ENCODE measurements at regions not wholly inside any gene's neighbourhood (a gene's known extent, or its start where the extent isn't known, plus 50 kb on each side); places are given as distances from the start of the nearest gene placed in this dataset.

DNA sequence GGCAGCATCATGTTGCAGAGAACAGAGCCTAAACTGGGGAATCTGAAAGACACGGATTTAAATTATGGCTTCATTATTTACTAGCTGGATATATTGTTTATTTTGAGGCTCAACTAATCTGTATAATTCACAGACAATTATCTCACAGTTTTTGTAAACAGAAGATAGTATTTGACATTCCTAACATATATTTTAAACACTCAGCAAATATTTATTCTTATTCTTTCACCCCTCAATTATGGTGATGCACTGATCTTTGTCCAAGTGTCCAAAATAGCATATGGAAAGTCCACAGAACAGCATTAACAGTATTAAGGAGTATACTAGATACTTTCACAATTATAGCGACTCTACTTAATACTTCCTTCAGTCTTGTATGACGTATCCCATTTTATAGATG lies 257.0 kb downstream of the ADGRG6 start:
- CTCF ChIA-PET: no interaction called here
- no peak for FAIRE-seq
- no peak for ATAC-seq
- Histone ChIP-seq H3K4me3 (no peak overlapping the region), H3K4me2 (no peak overlapping the region), H3K9me3 (no peaks in the 10 kb centered on the region), H3K4me1 (no peaks in the 10 kb centered on the region), H3K27ac (no peak overlapping the region)
- POLR2A ChIA-PET: no interaction called here
- 57% methylated on average over 3 of the region's 3 CpGs for WGBS (ENCODE audit: missing lambda C conversion rate)
- TF ChIP-seq HDAC2 (IDR thresholded peaks at IDR 0.05) (no peak), HOXB13 (CRISPR knock-in tag; IDR thresholded peaks at IDR 0.05; ENCODE audit: low read depth) (no peak), KDM1A (IDR thresholded peaks at IDR 0.05; ENCODE audit: low read depth) (no peak), JUN (IDR thresholded peaks at IDR 0.05) (no peak), FOSL2 (IDR thresholded peaks at IDR 0.05) (no peak), FOSL2 (CRISPR knock-in tag; IDR thresholded peaks at IDR 0.05) (no peak), RARB (CRISPR knock-in tag; IDR thresholded peaks at IDR 0.05) (no peak), TFCP2L1 (CRISPR knock-in tag; IDR thresholded peaks at IDR 0.05) (no peak), ESRRA (IDR thresholded peaks at IDR 0.05; ENCODE audit: borderline replicate concordance, low read length) (no peak), NR3C1 (IDR thresholded peaks at IDR 0.05) (no peak), EHMT2 (IDR thresholded peaks at IDR 0.05; ENCODE audit: low read depth) (no peak), HEYL (CRISPR knock-in tag; IDR thresholded peaks at IDR 0.05) (no peak), RFX5 (IDR thresholded peaks at IDR 0.05) (no peak), TP53 (CRISPR knock-in tag; IDR thresholded peaks at IDR 0.05) (no peak), POLR2A (IDR thresholded peaks at IDR 0.05; ENCODE audit: low read length) (no peak), RCOR1 (IDR thresholded peaks at IDR 0.05; ENCODE audit: low read depth, low read length) (no peak), CBX2 (IDR thresholded peaks at IDR 0.05; ENCODE audit: borderline replicate concordance, low read depth) (no peak), CBX8 (IDR thresholded peaks at IDR 0.05) (no peak), HOXB5 (CRISPR knock-in tag; IDR thresholded peaks at IDR 0.05) (no peak), HOXA7 (CRISPR knock-in tag; IDR thresholded peaks at IDR 0.05) (no peak)
- TF ChIP-seq, protein P1, sequence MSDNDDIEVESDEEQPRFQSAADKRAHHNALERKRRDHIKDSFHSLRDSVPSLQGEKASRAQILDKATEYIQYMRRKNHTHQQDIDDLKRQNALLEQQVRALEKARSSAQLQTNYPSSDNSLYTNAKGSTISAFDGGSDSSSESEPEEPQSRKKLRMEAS (IDR thresholded peaks at IDR 0.05): no peak
- no peak for DNase-seq (ENCODE audit: low read depth in 1 of 2, low spot score in 1 of 2)

DNA sequence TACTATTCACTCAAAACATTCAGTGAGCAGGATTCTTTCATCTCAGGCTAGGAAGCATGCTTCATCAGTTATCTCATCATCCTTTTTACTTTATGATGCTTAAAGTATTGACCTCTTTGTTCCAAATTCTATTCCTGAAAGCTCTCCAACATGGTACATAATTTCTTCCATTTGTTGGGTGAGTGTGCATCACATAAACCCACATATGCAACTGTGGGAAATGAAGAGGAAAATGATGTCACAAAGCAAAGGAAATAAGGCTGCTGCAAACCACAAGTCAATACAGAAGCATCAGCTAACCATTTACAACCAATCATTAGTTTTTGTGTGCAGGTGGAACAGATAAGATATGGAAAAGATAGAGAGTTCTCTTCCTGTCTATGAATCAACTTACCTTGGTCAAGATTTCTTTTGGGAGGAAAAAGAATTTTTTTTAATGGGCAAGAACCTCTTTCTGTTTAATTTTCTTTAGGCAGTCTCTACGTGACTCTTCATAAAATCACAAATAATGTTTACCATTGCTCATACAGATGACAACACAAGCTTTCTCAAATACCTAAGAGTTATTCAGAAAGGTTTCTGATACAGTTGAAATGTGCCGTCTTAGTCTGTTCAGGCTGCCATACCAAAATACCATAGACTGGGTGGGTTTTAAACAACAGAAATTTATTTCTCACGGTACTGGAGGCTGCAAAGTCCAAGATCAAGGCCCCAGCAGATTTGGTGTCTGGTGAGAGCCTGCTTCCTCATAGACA lies 259.9 kb downstream of the ADGRG6 start:
- no peak for ATAC-seq
- 44% methylated on average over 3 of the region's 3 CpGs for WGBS (ENCODE audit: missing lambda C conversion rate)
- Histone ChIP-seq H3K4me3 (no peak overlapping the region), H3K4me2 (no peak overlapping the region), H3K27ac (no peak overlapping the region), H3K4me1 (no peaks in the 10 kb centered on the region), H3K9me3 (no peaks in the 10 kb centered on the region)
- ChIA-PET CTCF (interaction anchor here (1.4 kb wide), 1 partner anchor 11 kb away, joined by 3 read pairs; no protein-coding TSS in a partner anchor), POLR2A (interaction anchor here (0.6 kb wide), 1 partner anchor 17 kb away, joined by 3 read pairs; no protein-coding TSS in a partner anchor)
- TF ChIP-seq BHLHE40 (IDR thresholded peaks at IDR 0.05; ENCODE audit: low read depth, low read length) (no peak), HOXA7 (CRISPR knock-in tag; IDR thresholded peaks at IDR 0.05) (no peak), EP300 (IDR thresholded peaks at IDR 0.05) (no peak), MYC (IDR thresholded peaks at IDR 0.05; ENCODE audit: borderline replicate concordance, low read length) (no peak)
- no peak for FAIRE-seq
- no peak for DNase-seq (ENCODE audit: low read depth in 1 of 2, low spot score in 1 of 2)

DNA sequence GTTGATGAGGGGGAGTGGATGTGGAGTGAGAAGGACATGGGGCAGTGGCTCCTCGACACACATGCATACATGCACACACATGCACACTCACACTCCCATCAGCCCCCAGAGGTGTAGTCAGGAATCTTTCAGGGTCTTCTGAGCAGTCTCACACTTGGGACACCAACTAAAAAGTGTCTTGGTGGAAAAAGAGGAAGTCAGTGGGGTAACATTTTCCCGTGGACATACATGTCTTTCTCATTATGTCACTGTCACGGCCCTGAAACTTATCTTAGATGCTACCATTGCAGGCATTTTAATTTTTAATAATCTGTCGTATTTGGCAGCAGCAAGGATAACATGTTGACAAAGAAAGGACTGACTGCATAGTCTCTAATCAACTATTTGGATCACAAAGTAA lies 261.1 kb downstream of the ADGRG6 start:
- DNase-seq (ENCODE audit: low read depth in 1 of 2, low spot score in 1 of 2) (no peak), ATAC-seq (no peak), FAIRE-seq (no peak)
- Histone ChIP-seq H3K4me3 (no peak overlapping the region), H3K4me2 (no peak overlapping the region), H3K27ac (no peak overlapping the region), H3K4me1 (no peaks in the 10 kb centered on the region), H3K9me3 (no peaks in the 10 kb centered on the region)
- TF ChIP-seq HDAC2 (IDR thresholded peaks at IDR 0.05) (no peak), FOXS1 (CRISPR knock-in tag; IDR thresholded peaks at IDR 0.05) (no peak), POLR2AphosphoS2 (conservative IDR thresholded peaks at IDR 0.05; ENCODE audit: low read length) (no peak)
- TF ChIP-seq, protein P2, sequence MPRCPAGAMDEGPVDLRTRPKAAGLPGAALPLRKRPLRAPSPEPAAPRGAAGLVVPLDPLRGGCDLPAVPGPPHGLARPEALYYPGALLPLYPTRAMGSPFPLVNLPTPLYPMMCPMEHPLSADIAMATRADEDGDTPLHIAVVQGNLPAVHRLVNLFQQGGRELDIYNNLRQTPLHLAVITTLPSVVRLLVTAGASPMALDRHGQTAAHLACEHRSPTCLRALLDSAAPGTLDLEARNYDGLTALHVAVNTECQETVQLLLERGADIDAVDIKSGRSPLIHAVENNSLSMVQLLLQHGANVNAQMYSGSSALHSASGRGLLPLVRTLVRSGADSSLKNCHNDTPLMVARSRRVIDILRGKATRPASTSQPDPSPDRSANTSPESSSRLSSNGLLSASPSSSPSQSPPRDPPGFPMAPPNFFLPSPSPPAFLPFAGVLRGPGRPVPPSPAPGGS (IDR thresholded peaks at IDR 0.05): no peak
- 42% methylated on average over 4 of the region's 4 CpGs for WGBS (ENCODE audit: missing lambda C conversion rate)
- ChIA-PET POLR2A (no interaction called here), CTCF (no interaction called here)
